ENCODE measurements at regions not wholly inside any gene's neighbourhood (a gene's known extent, or its start where the extent isn't known, plus 50 kb on each side); places are given as distances from the start of the nearest gene placed in this dataset.
"Not testable (repeated sequence)": the region's sequence is repeated elsewhere in the genome, so short reads cannot be mapped to it uniquely, and the experiment has no call there.

- Mint-ChIP-seq H3K27me3 (ENCODE audit: low read depth) (no peaks in the 10 kb centered on the region), H3K27ac (peak overlapping the region; percentile 73), H3K9me3 (peaks cover 2% of the 10 kb centered on the region), H3K4me3 (no peak overlapping the region), H3K36me3 (ENCODE audit: low read depth) (no peaks in the 10 kb centered on the region), H3K4me1 (ENCODE audit: low read depth) (peaks cover 53% of the 10 kb centered on the region)
- CTCF ChIA-PET = interaction anchor here (0.7 kb wide), 1 partner anchor 84 kb away, joined by 3 read pairs; no protein-coding TSS in a partner anchor
- intact Hi-C loops (cut with micrococcal nuclease) = no loop called here
- DNase-seq = no peak
Observed at GRCh38 chr6:157748839-157749571, 74.0 kb upstream of the SNX9 start.

DNA sequence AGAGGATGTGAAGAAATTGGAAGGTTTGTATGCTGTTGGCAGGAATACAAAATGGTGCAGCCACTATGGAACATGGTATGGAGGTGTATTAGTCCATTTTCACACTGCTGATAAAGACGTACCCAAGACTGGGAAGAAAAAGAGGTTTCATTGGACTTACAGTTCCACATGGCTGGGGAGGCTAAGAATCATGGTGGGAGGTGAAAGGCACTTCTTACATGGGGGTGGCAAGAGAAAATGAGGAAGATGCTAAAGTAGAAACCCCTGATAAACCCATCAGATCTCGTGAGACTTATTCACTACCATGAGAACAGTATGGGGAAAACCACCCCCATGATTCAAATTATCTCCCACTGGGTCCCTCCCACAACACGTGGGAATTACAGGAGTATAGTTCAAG lies 72.1 kb upstream of the SNX9 start:
- peaks cover 73% of the 10 kb centered on the region for H3K4me1 Mint-ChIP-seq (ENCODE audit: low read depth)
- H3K27ac Mint-ChIP-seq; H3K9me3 Mint-ChIP-seq; H3K36me3 Mint-ChIP-seq (ENCODE audit: low read depth); H3K27me3 Mint-ChIP-seq (ENCODE audit: low read depth); intact Hi-C loops (cut with micrococcal nuclease); H3K4me3 Mint-ChIP-seq; DNase-seq: not testable (repeated sequence)
- CTCF ChIA-PET = interaction anchor here (0.6 kb wide), 1 partner anchor 26 kb away, joined by 4 read pairs; no protein-coding TSS in a partner anchor

GRCh38 chr6:157751547-157752200 lies 71.4 kb upstream of the SNX9 start:
- Mint-ChIP-seq H3K27me3 (ENCODE audit: low read depth) (no peaks in the 10 kb centered on the region), H3K4me3 (no peak overlapping the region), H3K4me1 (ENCODE audit: low read depth) (peaks cover 80% of the 10 kb centered on the region), H3K9me3 (peaks cover 2% of the 10 kb centered on the region), H3K36me3 (ENCODE audit: low read depth) (no peaks in the 10 kb centered on the region), H3K27ac (peak overlapping the region; percentile 2)
- intact Hi-C loops (cut with micrococcal nuclease) = no loop called here
- CTCF ChIA-PET = no interaction called here
- DNase-seq = no peak

GRCh38 chr6:157752879-157753278 lies 70.2 kb upstream of the SNX9 start:
- CTCF ChIA-PET = interaction anchor here (0.6 kb wide), 1 partner anchor 12 kb away, joined by 6 read pairs; no protein-coding TSS in a partner anchor
- H3K4me3 Mint-ChIP-seq; H3K27ac Mint-ChIP-seq; H3K27me3 Mint-ChIP-seq (ENCODE audit: low read depth); intact Hi-C loops (cut with micrococcal nuclease); H3K36me3 Mint-ChIP-seq (ENCODE audit: low read depth); DNase-seq; H3K9me3 Mint-ChIP-seq: not testable (repeated sequence)
- H3K4me1 Mint-ChIP-seq (ENCODE audit: low read depth) = peaks cover 92% of the 10 kb centered on the region

GRCh38 chr6:157753291-157753690 lies 69.8 kb upstream of the SNX9 start:
- Mint-ChIP-seq H3K36me3 (ENCODE audit: low read depth) (no peaks in the 10 kb centered on the region), H3K9me3 (peaks cover 2% of the 10 kb centered on the region), H3K27me3 (ENCODE audit: low read depth) (no peaks in the 10 kb centered on the region), H3K4me1 (ENCODE audit: low read depth) (peaks cover 95% of the 10 kb centered on the region), H3K27ac (no peak overlapping the region), H3K4me3 (no peak overlapping the region)
- intact Hi-C loops (cut with micrococcal nuclease) = no loop called here
- DNase-seq = no peak
- CTCF ChIA-PET = interaction anchor here (0.6 kb wide), 1 partner anchor 13 kb away, joined by 6 read pairs; no protein-coding TSS in a partner anchor

DNA sequence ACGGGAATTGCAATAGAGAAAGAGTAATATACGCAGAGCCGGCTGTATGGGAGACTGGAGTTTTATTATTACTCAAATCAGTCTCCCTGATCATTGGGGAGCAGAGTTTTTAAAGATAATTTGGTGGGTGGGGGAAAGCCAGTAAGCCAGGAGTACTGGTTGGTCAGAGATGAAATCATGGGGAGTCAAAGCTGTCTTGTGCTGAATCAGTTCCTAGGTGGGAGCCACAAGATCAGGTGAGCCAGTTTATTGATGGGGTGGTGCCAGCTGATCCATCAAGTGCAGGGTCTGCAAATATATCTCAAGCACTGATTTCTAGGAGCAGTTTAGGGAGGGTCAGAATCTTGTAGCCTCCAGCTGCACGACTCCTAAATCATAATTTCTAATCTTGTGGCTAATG lies 69.2 kb upstream of the SNX9 start:
- CTCF ChIA-PET = interaction anchor here (1.0 kb wide), 1 partner anchor 8 kb away, joined by 3 read pairs; no protein-coding TSS in a partner anchor
- not testable (repeated sequence) for H3K4me3 Mint-ChIP-seq; H3K36me3 Mint-ChIP-seq (ENCODE audit: low read depth); DNase-seq; H3K9me3 Mint-ChIP-seq; H3K27me3 Mint-ChIP-seq (ENCODE audit: low read depth); H3K27ac Mint-ChIP-seq
- H3K4me1 Mint-ChIP-seq (ENCODE audit: low read depth) = peaks cover 97% of the 10 kb centered on the region
- intact Hi-C loops (cut with micrococcal nuclease) = loop anchor here (2.0 kb wide), 1 partner anchor 15 kb away; no protein-coding TSS in a partner anchor

- no peak for DNase-seq
- H3K27ac Mint-ChIP-seq = peak overlapping the region; percentile 50
- peaks cover 2% of the 10 kb centered on the region for H3K9me3 Mint-ChIP-seq
- no peak overlapping the region for H3K4me3 Mint-ChIP-seq
- H3K36me3 Mint-ChIP-seq (ENCODE audit: low read depth) = no peaks in the 10 kb centered on the region
- intact Hi-C loops (cut with micrococcal nuclease) = loop anchor here (2.0 kb wide), 1 partner anchor 14 kb away; no protein-coding TSS in a partner anchor
- no peaks in the 10 kb centered on the region for H3K27me3 Mint-ChIP-seq (ENCODE audit: low read depth)
- peaks cover 96% of the 10 kb centered on the region for H3K4me1 Mint-ChIP-seq (ENCODE audit: low read depth)
- CTCF ChIA-PET = interaction anchor here (1.0 kb wide), 1 partner anchor 7 kb away, joined by 3 read pairs; no protein-coding TSS in a partner anchor
Observed at GRCh38 chr6:157754351-157754750, 68.7 kb upstream of the SNX9 start.

DNA sequence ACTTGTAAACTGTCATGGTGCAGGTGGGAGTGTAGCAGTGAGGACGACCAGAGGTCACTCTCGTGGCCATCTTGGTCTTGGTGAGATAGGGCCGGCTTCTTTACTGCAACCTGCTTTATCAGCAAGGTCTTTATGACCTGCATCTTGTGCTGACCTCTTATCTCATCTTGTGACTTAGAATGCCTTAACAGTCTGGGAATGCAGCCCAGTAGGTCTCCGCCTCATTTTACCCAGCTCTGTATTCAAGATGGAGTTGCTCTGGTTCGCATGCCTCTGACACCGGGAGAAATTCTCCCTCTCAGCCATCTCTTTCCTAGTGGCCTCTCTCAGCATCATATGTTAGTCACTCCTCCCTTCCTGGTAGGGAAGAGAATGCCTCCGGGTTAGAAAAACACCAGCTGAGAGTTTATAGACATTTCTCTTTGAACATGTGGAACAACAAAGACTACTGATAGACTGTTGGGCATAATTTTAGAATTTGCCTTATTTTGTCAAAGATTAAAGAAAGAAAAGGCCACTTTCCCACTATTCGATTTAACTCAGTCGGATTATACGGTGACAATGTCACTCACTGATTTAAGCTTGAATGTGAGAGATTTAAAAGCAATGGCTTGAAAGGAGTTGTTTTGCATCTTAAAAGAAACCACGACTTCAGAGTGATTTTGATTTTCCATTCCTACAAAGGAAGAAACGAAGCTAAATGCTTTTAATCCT lies 67.9 kb upstream of the SNX9 start:
- no peaks in the 10 kb centered on the region for H3K27me3 Mint-ChIP-seq (ENCODE audit: low read depth)
- peak overlapping the region; percentile 37 for H3K4me3 Mint-ChIP-seq
- peak overlapping the region; percentile 89 for H3K27ac Mint-ChIP-seq
- H3K4me1 Mint-ChIP-seq (ENCODE audit: low read depth) = peaks cover 92% of the 10 kb centered on the region
- peaks cover 2% of the 10 kb centered on the region for H3K9me3 Mint-ChIP-seq
- H3K36me3 Mint-ChIP-seq (ENCODE audit: low read depth) = no peaks in the 10 kb centered on the region
- CTCF ChIA-PET = interaction anchor here (1.0 to 10.1 kb wide), 17 partner anchors 8 to 317 kb away, joined by 3 to 142 read pairs (median 9); no protein-coding TSS in a partner anchor
- DNase-seq = no peak
- intact Hi-C loops (cut with micrococcal nuclease) = loop anchor here (1.0 to 5.0 kb wide), 3 partner anchors 14 to 433 kb away; partner anchors contain the start of gene TMEM242

- CTCF ChIA-PET = interaction anchor here (0.6 to 10.1 kb wide), 31 partner anchors 9 to 317 kb away, joined by 3 to 142 read pairs (median 4); partner anchors contain the start of gene SYNJ2
- Mint-ChIP-seq H3K36me3 (ENCODE audit: low read depth) (no peaks in the 10 kb centered on the region), H3K4me3 (peak overlapping the region; percentile 37), H3K27ac (peak overlapping the region; percentile 89), H3K27me3 (ENCODE audit: low read depth) (no peaks in the 10 kb centered on the region), H3K9me3 (peaks cover 1% of the 10 kb centered on the region), H3K4me1 (ENCODE audit: low read depth) (peaks cover 93% of the 10 kb centered on the region)
- intact Hi-C loops (cut with micrococcal nuclease) = loop anchor here (1.0 to 5.0 kb wide), 8 partner anchors 8 to 434 kb away; partner anchors contain the start of gene TMEM242
- peak; percentile 89 for DNase-seq
Observed at GRCh38 chr6:157755746-157756411, 67.2 kb upstream of the SNX9 start.

DNA sequence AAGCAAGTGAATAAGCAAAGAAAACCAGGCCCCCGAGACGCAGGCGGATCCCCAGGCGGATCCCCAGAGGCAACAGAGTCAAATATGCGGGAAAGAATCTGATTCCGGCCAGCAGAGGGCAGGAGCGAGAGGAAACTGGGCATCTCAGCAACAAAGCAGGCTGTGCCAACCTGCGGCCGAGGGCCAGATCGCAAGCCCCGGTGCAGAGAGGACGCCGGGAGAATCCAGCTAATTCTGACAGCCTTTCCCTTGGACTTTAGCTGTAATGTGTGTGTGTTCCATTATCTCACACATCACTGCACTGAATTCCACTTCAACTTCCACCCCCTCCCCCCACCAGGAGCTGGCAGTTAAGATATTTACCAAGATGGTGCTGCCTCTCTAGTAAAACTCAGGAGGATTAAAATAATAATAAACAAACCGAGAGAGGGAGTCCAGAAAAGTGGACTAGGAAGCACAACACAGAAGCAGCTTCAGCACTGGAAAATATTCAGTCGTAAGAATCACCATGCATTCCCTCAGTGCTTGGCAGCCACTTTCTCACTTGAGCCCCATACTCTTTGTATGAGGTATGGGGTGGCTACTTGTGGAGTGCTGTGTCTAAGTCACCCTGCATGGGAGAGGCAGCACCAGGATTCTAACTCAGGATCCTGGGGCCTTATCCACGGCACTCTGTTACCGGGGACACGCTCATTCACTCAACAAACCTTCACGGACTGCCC lies 66.2 kb upstream of the SNX9 start:
- no peaks in the 10 kb centered on the region for H3K27me3 Mint-ChIP-seq (ENCODE audit: low read depth)
- H3K4me1 Mint-ChIP-seq (ENCODE audit: low read depth) = peaks cover 93% of the 10 kb centered on the region
- CTCF ChIA-PET = interaction anchor here (0.6 to 10.1 kb wide), 41 partner anchors 8 to 434 kb away, joined by 3 to 142 read pairs (median 4); partner anchors contain the start of gene TMEM242
- H3K36me3 Mint-ChIP-seq (ENCODE audit: low read depth) = no peaks in the 10 kb centered on the region
- H3K9me3 Mint-ChIP-seq = no peaks in the 10 kb centered on the region
- DNase-seq = peak; percentile 94
- peak overlapping the region; percentile 28 for H3K4me3 Mint-ChIP-seq
- intact Hi-C loops (cut with micrococcal nuclease) = loop anchor here (1.0 to 5.0 kb wide), 6 partner anchors 7 to 435 kb away; partner anchors contain the start of gene TMEM242
- peak overlapping the region; percentile 89 for H3K27ac Mint-ChIP-seq
